ENCODE measurements at regions not wholly inside any gene's neighbourhood (a gene's known extent, or its start where the extent isn't known, plus 50 kb on each side); places are given as distances from the start of the nearest gene placed in this dataset.
A peak's percentile ranks its signal among the peaks of the same experiment; 100 is the strongest.

GRCh38 chr15:60152386-60152785 lies 148.3 kb downstream of the FOXB1 start:
- DNase-seq (ENCODE audit: low read depth) = no peak
- TF ChIP-seq, protein P1, sequence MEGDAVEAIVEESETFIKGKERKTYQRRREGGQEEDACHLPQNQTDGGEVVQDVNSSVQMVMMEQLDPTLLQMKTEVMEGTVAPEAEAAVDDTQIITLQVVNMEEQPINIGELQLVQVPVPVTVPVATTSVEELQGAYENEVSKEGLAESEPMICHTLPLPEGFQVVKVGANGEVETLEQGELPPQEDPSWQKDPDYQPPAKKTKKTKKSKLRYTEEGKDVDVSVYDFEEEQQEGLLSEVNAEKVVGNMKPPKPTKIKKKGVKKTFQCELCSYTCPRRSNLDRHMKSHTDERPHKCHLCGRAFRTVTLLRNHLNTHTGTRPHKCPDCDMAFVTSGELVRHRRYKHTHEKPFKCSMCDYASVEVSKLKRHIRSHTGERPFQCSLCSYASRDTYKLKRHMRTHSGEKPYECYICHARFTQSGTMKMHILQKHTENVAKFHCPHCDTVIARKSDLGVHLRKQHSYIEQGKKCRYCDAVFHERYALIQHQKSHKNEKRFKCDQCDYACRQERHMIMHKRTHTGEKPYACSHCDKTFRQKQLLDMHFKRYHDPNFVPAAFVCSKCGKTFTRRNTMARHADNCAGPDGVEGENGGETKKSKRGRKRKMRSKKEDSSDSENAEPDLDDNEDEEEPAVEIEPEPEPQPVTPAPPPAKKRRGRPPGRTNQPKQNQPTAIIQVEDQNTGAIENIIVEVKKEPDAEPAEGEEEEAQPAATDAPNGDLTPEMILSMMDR (IDR thresholded peaks at IDR 0.05; ENCODE audit: insufficient read depth, low read depth, low read length, missing control alignments) = no peak

GRCh38 chr15:60154764-60155325 lies 150.7 kb downstream of the FOXB1 start:
- DNase-seq (ENCODE audit: low read depth) = no peak
- TF ChIP-seq, protein P1 (IDR thresholded peaks at IDR 0.05; ENCODE audit: insufficient read depth, low read depth, low read length, missing control alignments) = no peak
- H3K4me3 ChIP-seq (ENCODE audit: low read depth, low read length) = no peak overlapping the region

More at GRCh38 chr15:60152386-60152785, 148.3 kb downstream of the FOXB1 start:
- no peak overlapping the region for H3K4me3 ChIP-seq (ENCODE audit: low read depth, low read length)

GRCh38 chr15:60155661-60156060 lies 151.6 kb downstream of the FOXB1 start:
- DNase-seq (ENCODE audit: low read depth) = peak; percentile 17
- TF ChIP-seq, protein P1 (IDR thresholded peaks at IDR 0.05; ENCODE audit: insufficient read depth, low read depth, low read length, missing control alignments) = no peak
- H3K4me3 ChIP-seq (ENCODE audit: low read depth, low read length) = no peak overlapping the region

DNA sequence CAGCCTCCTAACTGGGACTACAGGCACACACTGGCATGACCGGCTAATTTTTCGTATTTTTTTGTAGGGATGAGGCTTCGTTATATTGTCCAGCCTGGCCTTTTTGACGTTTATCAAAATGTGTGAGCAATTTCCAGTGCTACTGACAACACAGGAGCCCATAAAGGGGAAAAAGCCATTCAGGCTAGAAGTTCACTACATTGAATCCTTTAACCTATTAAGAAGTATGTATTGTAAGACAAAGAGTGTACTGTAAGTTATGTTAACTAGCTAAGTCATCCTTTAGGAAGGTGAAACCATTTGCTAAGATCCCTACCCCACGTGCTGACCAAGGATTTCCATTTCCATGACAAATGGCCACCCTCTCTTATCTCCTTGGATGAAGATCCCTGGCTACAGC lies 156.8 kb downstream of the FOXB1 start:
- TF ChIP-seq, protein P1 (IDR thresholded peaks at IDR 0.05; ENCODE audit: insufficient read depth, low read depth, low read length, missing control alignments) = no peak
- no peak overlapping the region for H3K4me3 ChIP-seq (ENCODE audit: low read depth, low read length)
- DNase-seq (ENCODE audit: low read depth) = no peak

DNA sequence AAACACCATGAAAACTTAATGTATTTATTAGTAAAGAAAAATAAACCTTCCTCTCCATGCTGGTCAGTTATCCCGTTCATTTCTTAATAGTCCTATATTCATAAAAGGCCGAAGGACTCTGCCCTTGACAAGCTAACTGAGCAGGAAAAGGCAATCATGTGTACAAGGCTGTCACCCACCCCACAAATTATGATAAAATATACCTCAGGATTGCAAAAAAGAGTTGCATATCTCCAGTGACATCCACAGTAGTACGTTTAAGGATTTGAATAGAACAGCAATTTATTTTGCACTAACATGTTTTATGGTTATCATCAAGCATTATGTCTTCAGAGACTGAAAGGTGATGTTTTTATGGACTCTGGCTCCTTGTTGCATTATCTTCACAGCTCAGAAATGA lies 157.6 kb downstream of the FOXB1 start:
- H3K4me3 ChIP-seq (ENCODE audit: low read depth, low read length) = no peak overlapping the region
- DNase-seq (ENCODE audit: low read depth) = no peak
- TF ChIP-seq, protein P1 (IDR thresholded peaks at IDR 0.05; ENCODE audit: insufficient read depth, low read depth, low read length, missing control alignments) = no peak

DNA sequence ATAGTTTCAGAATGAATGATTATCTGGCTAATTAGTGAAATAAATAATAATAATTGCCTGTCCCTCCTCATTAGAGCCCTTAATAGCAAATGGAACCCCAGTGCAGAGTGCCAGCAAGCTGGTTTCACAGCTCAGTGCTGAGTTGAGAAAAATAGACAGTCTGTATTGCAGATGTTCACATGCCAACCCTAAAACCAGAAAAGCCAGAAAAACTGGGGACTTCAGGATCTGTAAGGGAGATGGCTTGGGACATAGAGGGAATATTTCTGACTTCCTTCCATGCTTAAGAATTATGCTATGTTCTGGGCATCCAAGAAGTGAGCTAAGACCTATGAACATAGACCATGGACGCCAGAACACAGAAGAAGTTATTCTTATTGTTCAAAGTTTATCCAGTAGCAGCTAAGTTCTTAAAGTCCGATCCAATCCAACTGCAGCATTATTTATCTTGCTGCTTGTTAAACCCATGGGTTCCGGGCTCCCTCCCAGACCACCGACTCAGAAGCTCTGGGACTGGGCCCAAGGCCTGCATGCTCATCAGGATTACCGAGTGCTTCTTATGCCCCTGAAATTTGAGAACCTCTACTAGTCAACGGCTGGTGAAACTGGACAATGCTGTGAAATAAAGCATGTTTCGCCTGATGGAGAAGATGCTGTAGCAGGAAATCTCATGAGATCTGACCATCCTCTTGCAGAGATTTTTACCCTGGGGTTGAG lies 158.3 kb downstream of the FOXB1 start:
- DNase-seq (ENCODE audit: low read depth) = no peak
- H3K4me3 ChIP-seq (ENCODE audit: low read depth, low read length) = no peak overlapping the region
- TF ChIP-seq, protein P1 (IDR thresholded peaks at IDR 0.05; ENCODE audit: insufficient read depth, low read depth, low read length, missing control alignments) = no peak
